HCT116 (cell line): ENCODE measurements at regions not wholly inside any gene's neighbourhood (a gene's known extent, or its start where the extent isn't known, plus 50 kb on each side); places are given as distances from the start of the nearest gene placed in this dataset.

Source experiments
- ATAC-seq: fragments of 200-7000 bp; cut with Tn5 transposase; 2 replicates; pipeline ENCODE4 v1.9.1; 2020; ENCODE audit warnings: mild to moderate bottlenecking, moderate library complexity
- BruUV-seq: library from RNA; stranded (reverse); fragments of 400-500 nt; replicated peaks from 2 replicates; lab custom pipeline; 2021; lab: Mats Ljungman, UMichigan
- CTCF ChIA-PET: fragments of 300-600 bp; sonication (Branson Sonifier 250); formaldehyde crosslinking; loops from one replicate; lab custom pipeline; 2021; ENCODE audit warnings: antibody characterized with exemption; lab: Charles Lee
- POLR2A ChIA-PET: fragments of 300-600, 350-600 bp; sonication (Branson Sonifier 250); formaldehyde crosslinking; loops from one replicate; lab custom pipeline; 2021; ENCODE audit warnings: antibody characterized with exemption; lab: Charles Lee
- RAD21 ChIA-PET, 2 experiments: fragments of 300-600 bp; sonication (Branson Sonifier 250); formaldehyde crosslinking; loops; one replicate each; lab custom pipeline; 2023; ENCODE audit warnings: low total read pairs in 2 of 2; ENCODE audit not compliant: uncharacterized antibody in 2 of 2, unreplicated experiment in 2 of 2, low non-redundant PET in 1 of 2; lab: Charles Lee
- DNase-seq: peaks from one replicate; pipeline ENCODE4 v3.0.0-alpha.2; 2010; ENCODE audit warnings: low read depth, low spot score
- H2AFZ ChIP-seq: fragments of 200-600 bp; shearing (Covaris generic), sonication (generic); 2 replicates; pipeline ENCODE4 v1.6.1; 2017; ENCODE audit warnings: low read depth, mixed run types, mixed read lengths, antibody characterized with exemption, low read length; ENCODE audit not compliant: poor library complexity, severe bottlenecking
- H3K27ac ChIP-seq: 2 replicates; pipeline ENCODE4 v1.5.1; 2012; ENCODE audit warnings: low read depth, low read length
- H3K27me3 ChIP-seq: fragments of 200-600 bp; sonication (generic); 2 replicates; pipeline ENCODE4 v1.6.1; 2016; ENCODE audit warnings: mixed run types, low read length, mixed read lengths; ENCODE audit not compliant: insufficient read depth
- H3K36me3 ChIP-seq, 2 experiments: fragments of 200-500 bp in 1 of 2; fragments of 200-600 bp in 1 of 2; sonication (Bioruptor generic) in 1 of 2; sonication (generic) in 1 of 2; 2 replicates each; pipeline versions ENCODE4 v1.5.1 to v1.6.1; 2014 to 2016; ENCODE audit warnings: low read length in 2 of 2, inconsistent platforms in 1 of 2, mixed read lengths in 1 of 2, mixed run types in 1 of 2; ENCODE audit not compliant: insufficient read depth in 2 of 2, control insufficient read depth in 1 of 2
- H3K4me1 ChIP-seq, 2 experiments: fragments of 200-600 bp in 1 of 2; sonication (generic) in 1 of 2; 2 replicates each; pipeline versions ENCODE4 v1.5.1 to v1.6.1; 2012 to 2017; ENCODE audit warnings: low read length in 2 of 2, inconsistent platforms in 1 of 2, mild to moderate bottlenecking in 1 of 2, mixed read lengths in 1 of 2, mixed run types in 1 of 2, moderate library complexity in 1 of 2; ENCODE audit not compliant: insufficient read depth in 2 of 2, control insufficient read depth in 1 of 2
- H3K4me2 ChIP-seq: fragments of 200-600 bp; sonication (generic); 2 replicates; pipeline ENCODE4 v1.6.1; 2017; ENCODE audit warnings: mixed run types, low read length, mixed read lengths
- H3K4me3 ChIP-seq, 2 experiments: fragments of 200-600 bp in 1 of 2; sonication (generic) in 1 of 2; replicated peaks in 1 of 2; 2 replicates each; pipeline ENCODE4 v1.5.1; 2011 to 2016; ENCODE audit warnings: low read length in 2 of 2, control low read depth in 1 of 2, low read depth in 1 of 2, mild to moderate bottlenecking in 1 of 2, mixed read lengths in 1 of 2, mixed run types in 1 of 2
- H3K79me2 ChIP-seq: fragments of 200-600 bp; sonication (generic); 2 replicates; pipeline ENCODE4 v1.6.1; 2017; ENCODE audit warnings: mild to moderate bottlenecking, mixed run types, low read length, moderate library complexity, mixed read lengths; ENCODE audit not compliant: insufficient read depth
- H3K9ac ChIP-seq: fragments of 200-600 bp; sonication (generic); 2 replicates; pipeline ENCODE4 v1.6.1; 2016; ENCODE audit warnings: low read length, mixed read lengths
- H3K9me2 ChIP-seq: fragments of 200-600 bp; sonication (generic), shearing (Covaris generic); 2 replicates; pipeline ENCODE4 v1.6.1; 2017; ENCODE audit warnings: mixed run types, mild to moderate bottlenecking, moderate library complexity; ENCODE audit not compliant: insufficient read depth
- H3K9me3 ChIP-seq, 2 experiments: fragments of 200-500 bp in 1 of 2; fragments of 200-600 bp in 1 of 2; sonication (Bioruptor generic) in 1 of 2; sonication (generic) in 1 of 2; 2 replicates each; pipeline ENCODE4 v1.6.1; 2014 to 2017; ENCODE audit warnings: low read length in 2 of 2, mixed read lengths in 2 of 2, inconsistent platforms in 1 of 2, low read depth in 1 of 2, mild to moderate bottlenecking in 1 of 2, mixed run types in 1 of 2, moderate library complexity in 1 of 2; ENCODE audit not compliant: control insufficient read depth in 1 of 2, insufficient read depth in 1 of 2
- H4K20me1 ChIP-seq: fragments of 200-600 bp; sonication (generic), shearing (Covaris generic); 2 replicates; pipeline ENCODE4 v1.6.1; 2017; ENCODE audit warnings: mixed run types, mild to moderate bottlenecking, moderate library complexity; ENCODE audit not compliant: insufficient read depth
- CBX3 ChIP-seq: IDR thresholded peaks from 2 replicates; pipeline ENCODE4 v1.6.1; 2012; ENCODE audit warnings: low read depth
- CEBPB ChIP-seq: IDR thresholded peaks from 2 replicates; pipeline ENCODE4 v1.6.1; 2012; ENCODE audit warnings: low read depth
- EGR1 ChIP-seq: IDR thresholded peaks from 2 replicates; pipeline ENCODE4 v1.6.1; 2012; ENCODE audit warnings: low read depth
- ELF1 ChIP-seq: IDR thresholded peaks from 2 replicates; pipeline ENCODE4 v1.6.1; 2012; ENCODE audit warnings: low read depth, borderline replicate concordance
- MAX ChIP-seq: IDR thresholded peaks from 2 replicates; pipeline ENCODE4 v1.6.1; 2012
- RAD21 ChIP-seq: IDR thresholded peaks from 2 replicates; pipeline ENCODE4 v1.6.1; 2012; ENCODE audit warnings: low read depth, mild to moderate bottlenecking
- SIN3A ChIP-seq: IDR thresholded peaks from 2 replicates; pipeline ENCODE4 v1.6.1; 2012; ENCODE audit warnings: low read depth
- SP1 ChIP-seq: IDR thresholded peaks from 2 replicates; pipeline ENCODE4 v1.6.1; 2012; ENCODE audit warnings: low read depth
- TCF7L2 ChIP-seq: IDR thresholded peaks from 2 replicates; pipeline ENCODE4 v1.7.0; 2011; ENCODE audit warnings: borderline replicate concordance, inconsistent platforms; ENCODE audit not compliant: insufficient read depth, insufficient read length; ENCODE audit errors: extremely low read depth
- ZFX ChIP-seq: fragments of 450-650 bp; IDR thresholded peaks from 2 replicates; pipeline ENCODE4 v1.6.1; 2017
- intact Hi-C: fragments of 100-400 bp; cut with micrococcal nuclease; formaldehyde crosslinking; loops from 2 replicates; pipeline ENCODE4 v1.10.0; 2022
- TF ChIP-seq, protein P1 (sequence below), 3 experiments: fragments of 200-600 bp in 1 of 3; sonication (generic) in 1 of 3; IDR thresholded peaks in 2 of 3; conservative IDR thresholded peaks in 1 of 3; 2 replicates each; pipeline ENCODE4 v1.5.1; 2012 to 2017; ENCODE audit warnings: low read depth in 2 of 3, low read length in 2 of 3, antibody characterized with exemption in 1 of 3, borderline replicate concordance in 1 of 3, control low read depth in 1 of 3, mild to moderate bottlenecking in 1 of 3, mixed read lengths in 1 of 3, mixed run types in 1 of 3, moderate library complexity in 1 of 3; ENCODE audit not compliant: insufficient read depth in 1 of 3
- TF ChIP-seq, protein P2 (sequence below): IDR thresholded peaks from 2 replicates; pipeline ENCODE4 v1.6.1; 2012
- TF ChIP-seq, protein P3 (sequence below): IDR thresholded peaks from 2 replicates; pipeline ENCODE4 v1.6.1; 2012; ENCODE audit warnings: low read depth

DNA sequence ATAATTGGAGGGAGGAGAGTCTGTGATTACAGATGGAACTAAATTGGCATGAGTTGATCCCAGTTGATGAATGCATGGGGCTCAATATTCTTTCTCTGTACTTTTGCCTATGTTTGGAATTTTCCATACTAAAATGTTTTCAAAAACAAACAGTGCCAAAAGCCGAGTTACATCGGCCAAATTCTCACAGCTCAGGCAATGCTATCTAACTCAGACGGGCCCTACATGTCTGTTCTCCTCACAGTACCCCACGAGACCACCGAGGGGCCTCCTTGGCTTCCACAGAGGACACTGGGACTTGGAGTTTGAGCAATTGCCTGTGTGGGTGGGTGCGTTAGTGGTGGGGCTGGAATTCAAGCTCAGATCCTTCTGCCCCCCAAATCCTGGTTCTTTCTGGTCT, 413.2 kb downstream of the CDH26 start:
- CTCF ChIA-PET: no interaction called here
- TF ChIP-seq CEBPB (no peak), SIN3A (no peak), EGR1 (no peak), MAX (no peak), ZFX (no peak), CBX3 (no peak), ELF1 (no peak), RAD21 (no peak), SP1 (no peak), TCF7L2 (no peak)
- TF ChIP-seq, protein P1, sequence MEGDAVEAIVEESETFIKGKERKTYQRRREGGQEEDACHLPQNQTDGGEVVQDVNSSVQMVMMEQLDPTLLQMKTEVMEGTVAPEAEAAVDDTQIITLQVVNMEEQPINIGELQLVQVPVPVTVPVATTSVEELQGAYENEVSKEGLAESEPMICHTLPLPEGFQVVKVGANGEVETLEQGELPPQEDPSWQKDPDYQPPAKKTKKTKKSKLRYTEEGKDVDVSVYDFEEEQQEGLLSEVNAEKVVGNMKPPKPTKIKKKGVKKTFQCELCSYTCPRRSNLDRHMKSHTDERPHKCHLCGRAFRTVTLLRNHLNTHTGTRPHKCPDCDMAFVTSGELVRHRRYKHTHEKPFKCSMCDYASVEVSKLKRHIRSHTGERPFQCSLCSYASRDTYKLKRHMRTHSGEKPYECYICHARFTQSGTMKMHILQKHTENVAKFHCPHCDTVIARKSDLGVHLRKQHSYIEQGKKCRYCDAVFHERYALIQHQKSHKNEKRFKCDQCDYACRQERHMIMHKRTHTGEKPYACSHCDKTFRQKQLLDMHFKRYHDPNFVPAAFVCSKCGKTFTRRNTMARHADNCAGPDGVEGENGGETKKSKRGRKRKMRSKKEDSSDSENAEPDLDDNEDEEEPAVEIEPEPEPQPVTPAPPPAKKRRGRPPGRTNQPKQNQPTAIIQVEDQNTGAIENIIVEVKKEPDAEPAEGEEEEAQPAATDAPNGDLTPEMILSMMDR (IDR thresholded peaks at IDR 0.05 in 2 of 3, conservative IDR thresholded peaks at IDR 0.05 in 1 of 3; ENCODE audit: borderline replicate concordance in 1 of 3, insufficient read depth in 1 of 3, low read depth in 2 of 3, low read length in 2 of 3): no peak
- TF ChIP-seq, protein P2, sequence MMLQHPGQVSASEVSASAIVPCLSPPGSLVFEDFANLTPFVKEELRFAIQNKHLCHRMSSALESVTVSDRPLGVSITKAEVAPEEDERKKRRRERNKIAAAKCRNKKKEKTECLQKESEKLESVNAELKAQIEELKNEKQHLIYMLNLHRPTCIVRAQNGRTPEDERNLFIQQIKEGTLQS: no peak
- TF ChIP-seq, protein P3, sequence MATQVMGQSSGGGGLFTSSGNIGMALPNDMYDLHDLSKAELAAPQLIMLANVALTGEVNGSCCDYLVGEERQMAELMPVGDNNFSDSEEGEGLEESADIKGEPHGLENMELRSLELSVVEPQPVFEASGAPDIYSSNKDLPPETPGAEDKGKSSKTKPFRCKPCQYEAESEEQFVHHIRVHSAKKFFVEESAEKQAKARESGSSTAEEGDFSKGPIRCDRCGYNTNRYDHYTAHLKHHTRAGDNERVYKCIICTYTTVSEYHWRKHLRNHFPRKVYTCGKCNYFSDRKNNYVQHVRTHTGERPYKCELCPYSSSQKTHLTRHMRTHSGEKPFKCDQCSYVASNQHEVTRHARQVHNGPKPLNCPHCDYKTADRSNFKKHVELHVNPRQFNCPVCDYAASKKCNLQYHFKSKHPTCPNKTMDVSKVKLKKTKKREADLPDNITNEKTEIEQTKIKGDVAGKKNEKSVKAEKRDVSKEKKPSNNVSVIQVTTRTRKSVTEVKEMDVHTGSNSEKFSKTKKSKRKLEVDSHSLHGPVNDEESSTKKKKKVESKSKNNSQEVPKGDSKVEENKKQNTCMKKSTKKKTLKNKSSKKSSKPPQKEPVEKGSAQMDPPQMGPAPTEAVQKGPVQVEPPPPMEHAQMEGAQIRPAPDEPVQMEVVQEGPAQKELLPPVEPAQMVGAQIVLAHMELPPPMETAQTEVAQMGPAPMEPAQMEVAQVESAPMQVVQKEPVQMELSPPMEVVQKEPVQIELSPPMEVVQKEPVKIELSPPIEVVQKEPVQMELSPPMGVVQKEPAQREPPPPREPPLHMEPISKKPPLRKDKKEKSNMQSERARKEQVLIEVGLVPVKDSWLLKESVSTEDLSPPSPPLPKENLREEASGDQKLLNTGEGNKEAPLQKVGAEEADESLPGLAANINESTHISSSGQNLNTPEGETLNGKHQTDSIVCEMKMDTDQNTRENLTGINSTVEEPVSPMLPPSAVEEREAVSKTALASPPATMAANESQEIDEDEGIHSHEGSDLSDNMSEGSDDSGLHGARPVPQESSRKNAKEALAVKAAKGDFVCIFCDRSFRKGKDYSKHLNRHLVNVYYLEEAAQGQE: no peak

More for the DNA sequence above, 413.2 kb downstream of the CDH26 start:
- no peak overlapping the region for H3K27ac ChIP-seq
- no peaks in the 10 kb centered on the region for H4K20me1 ChIP-seq
- no peak overlapping the region for H2AFZ ChIP-seq
- no peak for ATAC-seq
- H3K4me2 ChIP-seq: no peak overlapping the region
- H3K27me3 ChIP-seq: no peaks in the 10 kb centered on the region
- peaks cover 3 to 4% of the 10 kb centered on the region in 2 experiments; a peak in 2 of 4 replicates for H3K9me3 ChIP-seq
- intact Hi-C loops: no loop called here
- H3K4me3 ChIP-seq: no peak overlapping the region
- ChIA-PET POLR2A (no interaction called here), RAD21 (no interaction called here)
- H3K9me2 ChIP-seq: no peaks in the 10 kb centered on the region
- no TSS peak for BruUV-seq
- H3K4me1 ChIP-seq: no peaks in the 10 kb centered on the region
- no peak overlapping the region for H3K9ac ChIP-seq
- H3K79me2 ChIP-seq: no peaks in the 10 kb centered on the region
- no peak for DNase-seq
- no peaks in the 10 kb centered on the region for H3K36me3 ChIP-seq
